ENCODE measurements at regions not wholly inside any gene's neighbourhood (a gene's known extent, or its start where the extent isn't known, plus 50 kb on each side); places are given as distances from the start of the nearest gene placed in this dataset.

- TF ChIP-seq, protein P1, sequence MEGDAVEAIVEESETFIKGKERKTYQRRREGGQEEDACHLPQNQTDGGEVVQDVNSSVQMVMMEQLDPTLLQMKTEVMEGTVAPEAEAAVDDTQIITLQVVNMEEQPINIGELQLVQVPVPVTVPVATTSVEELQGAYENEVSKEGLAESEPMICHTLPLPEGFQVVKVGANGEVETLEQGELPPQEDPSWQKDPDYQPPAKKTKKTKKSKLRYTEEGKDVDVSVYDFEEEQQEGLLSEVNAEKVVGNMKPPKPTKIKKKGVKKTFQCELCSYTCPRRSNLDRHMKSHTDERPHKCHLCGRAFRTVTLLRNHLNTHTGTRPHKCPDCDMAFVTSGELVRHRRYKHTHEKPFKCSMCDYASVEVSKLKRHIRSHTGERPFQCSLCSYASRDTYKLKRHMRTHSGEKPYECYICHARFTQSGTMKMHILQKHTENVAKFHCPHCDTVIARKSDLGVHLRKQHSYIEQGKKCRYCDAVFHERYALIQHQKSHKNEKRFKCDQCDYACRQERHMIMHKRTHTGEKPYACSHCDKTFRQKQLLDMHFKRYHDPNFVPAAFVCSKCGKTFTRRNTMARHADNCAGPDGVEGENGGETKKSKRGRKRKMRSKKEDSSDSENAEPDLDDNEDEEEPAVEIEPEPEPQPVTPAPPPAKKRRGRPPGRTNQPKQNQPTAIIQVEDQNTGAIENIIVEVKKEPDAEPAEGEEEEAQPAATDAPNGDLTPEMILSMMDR (IDR thresholded peaks at IDR 0.05; ENCODE audit: low read depth, low read length) = no peak
- H3K4me3 ChIP-seq (ENCODE audit: low read depth, low read length) = no peak overlapping the region
- H3K36me3 ChIP-seq = no peaks in the 10 kb centered on the region
- H3K9me3 ChIP-seq (ENCODE audit: severe bottlenecking) = no peaks in the 10 kb centered on the region
- H3K27me3 ChIP-seq (ENCODE audit: insufficient read depth, low read depth, severe bottlenecking) = no peaks in the 10 kb centered on the region
- DNase-seq = no peak
- H3K27ac ChIP-seq = no peak overlapping the region
These were observed 1576.8 kb upstream of the GOT2 start for GRCh38 chr16:60310846-60311445.

DNA sequence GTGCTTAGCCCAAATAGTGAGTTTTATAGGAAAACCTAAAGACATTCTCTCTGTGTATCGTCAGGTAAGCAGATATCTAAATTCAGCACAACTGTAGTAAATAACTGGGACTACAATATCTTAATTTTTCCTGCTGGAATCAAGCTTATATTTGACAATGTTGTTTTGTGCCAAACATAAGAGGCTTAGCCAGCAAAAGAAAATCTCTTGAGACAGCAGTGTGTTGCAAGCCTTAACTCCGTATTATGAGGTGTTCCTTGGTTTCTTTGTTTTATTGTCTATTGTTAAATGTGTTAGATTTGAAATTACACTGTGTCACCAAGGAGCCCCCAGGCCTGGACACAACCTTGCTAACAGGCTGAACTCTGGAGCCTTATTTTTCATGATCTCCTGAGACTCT, 1570.6 kb upstream of the GOT2 start:
- H3K9me3 ChIP-seq (ENCODE audit: severe bottlenecking) = no peaks in the 10 kb centered on the region
- H3K4me3 ChIP-seq (ENCODE audit: low read depth, low read length) = no peak overlapping the region
- DNase-seq = no peak
- H3K27me3 ChIP-seq (ENCODE audit: insufficient read depth, low read depth, severe bottlenecking) = no peaks in the 10 kb centered on the region
- TF ChIP-seq, protein P1 (IDR thresholded peaks at IDR 0.05; ENCODE audit: low read depth, low read length) = no peak
- H3K36me3 ChIP-seq = no peaks in the 10 kb centered on the region
- no peak overlapping the region for H3K27ac ChIP-seq

GRCh38 chr16:60304066-60304465, 1570.0 kb upstream of the GOT2 start:
- TF ChIP-seq, protein P1 (IDR thresholded peaks at IDR 0.05; ENCODE audit: low read depth, low read length) = no peak
- H3K27me3 ChIP-seq (ENCODE audit: insufficient read depth, low read depth, severe bottlenecking) = no peaks in the 10 kb centered on the region
- H3K9me3 ChIP-seq (ENCODE audit: severe bottlenecking) = no peaks in the 10 kb centered on the region
- H3K36me3 ChIP-seq = no peaks in the 10 kb centered on the region
- no peak for DNase-seq
- no peak overlapping the region for H3K4me3 ChIP-seq (ENCODE audit: low read depth, low read length)
- no peak overlapping the region for H3K27ac ChIP-seq

- no peak for DNase-seq
- Histone ChIP-seq H3K4me3 (ENCODE audit: low read depth, low read length) (no peak overlapping the region), H3K36me3 (no peaks in the 10 kb centered on the region), H3K9me3 (ENCODE audit: severe bottlenecking) (no peaks in the 10 kb centered on the region), H3K27ac (no peak overlapping the region), H3K27me3 (ENCODE audit: insufficient read depth, low read depth, severe bottlenecking) (no peaks in the 10 kb centered on the region)
- TF ChIP-seq, protein P1 (IDR thresholded peaks at IDR 0.05; ENCODE audit: low read depth, low read length) = no peak
These were observed 1568.6 kb upstream of the GOT2 start for GRCh38 chr16:60302676-60303075.

GRCh38 chr16:60302261-60302660, 1568.1 kb upstream of the GOT2 start:
- Histone ChIP-seq H3K36me3 (no peaks in the 10 kb centered on the region), H3K4me3 (ENCODE audit: low read depth, low read length) (no peak overlapping the region), H3K9me3 (ENCODE audit: severe bottlenecking) (no peaks in the 10 kb centered on the region), H3K27ac (no peak overlapping the region), H3K27me3 (ENCODE audit: insufficient read depth, low read depth, severe bottlenecking) (no peaks in the 10 kb centered on the region)
- DNase-seq = no peak
- TF ChIP-seq, protein P1 (IDR thresholded peaks at IDR 0.05; ENCODE audit: low read depth, low read length) = no peak

GRCh38 chr16:60299241-60299776, 1565.2 kb upstream of the GOT2 start:
- Histone ChIP-seq H3K27me3 (ENCODE audit: insufficient read depth, low read depth, severe bottlenecking) (no peaks in the 10 kb centered on the region), H3K36me3 (no peaks in the 10 kb centered on the region), H3K4me3 (ENCODE audit: low read depth, low read length) (no peak overlapping the region), H3K27ac (no peak overlapping the region), H3K9me3 (ENCODE audit: severe bottlenecking) (no peaks in the 10 kb centered on the region)
- DNase-seq = no peak
- TF ChIP-seq, protein P1 (IDR thresholded peaks at IDR 0.05; ENCODE audit: low read depth, low read length) = no peak

Measured in WERI-Rb-1 (cell line).